ENCODE measurements at regions not wholly inside any gene's neighbourhood (a gene's known extent, or its start where the extent isn't known, plus 50 kb on each side); places are given as distances from the start of the nearest gene placed in this dataset.

DNA sequence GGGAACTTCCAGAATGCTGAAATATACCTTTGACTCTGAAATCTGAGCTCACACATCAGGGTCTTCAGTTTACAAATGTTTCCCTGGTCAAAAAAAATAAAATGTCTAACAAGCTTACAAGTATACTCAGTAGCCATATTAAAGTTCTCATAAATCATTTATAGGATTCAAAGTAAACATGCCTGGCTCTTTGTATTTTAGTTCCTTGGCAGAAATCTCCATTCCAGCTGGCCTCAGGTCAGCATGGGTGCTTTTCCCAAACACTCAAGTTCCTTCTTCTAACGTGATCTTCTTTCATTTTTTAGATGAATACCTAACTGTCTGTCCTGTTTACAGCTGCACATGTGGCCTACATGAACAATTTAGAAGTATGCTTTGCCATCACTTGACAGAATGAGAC, 263.2 kb downstream of the GAS1 start:
- Histone ChIP-seq H3K9ac (ENCODE audit: low read length) (no peak overlapping the region), H3K9me3 (ENCODE audit: insufficient read depth, low read length) (no peaks in the 10 kb centered on the region), H4K20me1 (ENCODE audit: insufficient read depth, low read length) (no peaks in the 10 kb centered on the region), H3K27ac (ENCODE audit: low read length) (no peak overlapping the region), H3K4me3 (ENCODE audit: low read length) (no peak overlapping the region), H3K27me3 (ENCODE audit: low read depth, low read length) (no peaks in the 10 kb centered on the region), H3K36me3 (replicated peaks; ENCODE audit: low read depth, low read length) (no peaks in the 10 kb centered on the region), H3K79me2 (ENCODE audit: low read length) (no peaks in the 10 kb centered on the region), H3K4me2 (ENCODE audit: low read length) (no peak overlapping the region), H2AFZ (ENCODE audit: low read depth, low read length) (no peak overlapping the region), H3K4me1 (ENCODE audit: low read length) (no peaks in the 10 kb centered on the region)
- TF ChIP-seq, protein P1, sequence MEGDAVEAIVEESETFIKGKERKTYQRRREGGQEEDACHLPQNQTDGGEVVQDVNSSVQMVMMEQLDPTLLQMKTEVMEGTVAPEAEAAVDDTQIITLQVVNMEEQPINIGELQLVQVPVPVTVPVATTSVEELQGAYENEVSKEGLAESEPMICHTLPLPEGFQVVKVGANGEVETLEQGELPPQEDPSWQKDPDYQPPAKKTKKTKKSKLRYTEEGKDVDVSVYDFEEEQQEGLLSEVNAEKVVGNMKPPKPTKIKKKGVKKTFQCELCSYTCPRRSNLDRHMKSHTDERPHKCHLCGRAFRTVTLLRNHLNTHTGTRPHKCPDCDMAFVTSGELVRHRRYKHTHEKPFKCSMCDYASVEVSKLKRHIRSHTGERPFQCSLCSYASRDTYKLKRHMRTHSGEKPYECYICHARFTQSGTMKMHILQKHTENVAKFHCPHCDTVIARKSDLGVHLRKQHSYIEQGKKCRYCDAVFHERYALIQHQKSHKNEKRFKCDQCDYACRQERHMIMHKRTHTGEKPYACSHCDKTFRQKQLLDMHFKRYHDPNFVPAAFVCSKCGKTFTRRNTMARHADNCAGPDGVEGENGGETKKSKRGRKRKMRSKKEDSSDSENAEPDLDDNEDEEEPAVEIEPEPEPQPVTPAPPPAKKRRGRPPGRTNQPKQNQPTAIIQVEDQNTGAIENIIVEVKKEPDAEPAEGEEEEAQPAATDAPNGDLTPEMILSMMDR (IDR thresholded peaks at IDR 0.05; ENCODE audit: low read depth, low read length) = no peak
- no peak for TF ChIP-seq EZH2phosphoT487 (IDR thresholded peaks at IDR 0.05; ENCODE audit: low read depth)

DNA sequence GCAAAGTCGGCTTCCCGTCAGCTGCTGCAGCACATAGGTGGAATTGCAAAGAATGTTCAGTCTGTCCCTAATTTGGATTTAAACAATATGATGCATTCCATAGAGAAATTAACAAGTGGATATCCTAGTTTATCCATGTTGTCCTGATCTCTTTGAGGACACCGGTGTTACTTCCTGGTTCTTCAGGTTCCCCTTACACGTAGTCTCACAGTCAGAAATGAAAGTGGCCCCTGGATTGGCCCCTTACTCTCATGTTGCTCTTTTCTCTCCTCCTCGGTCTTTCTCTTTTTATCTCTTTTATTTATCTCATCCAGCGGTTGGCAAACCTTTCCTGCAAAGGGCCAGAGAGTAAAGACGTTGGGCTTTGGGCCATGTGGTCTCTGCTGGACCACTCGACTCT, 265.1 kb downstream of the GAS1 start:
- Histone ChIP-seq H3K4me3 (ENCODE audit: low read length) (no peak overlapping the region), H3K27ac (ENCODE audit: low read length) (no peak overlapping the region), H3K9ac (ENCODE audit: low read length) (no peak overlapping the region), H3K9me3 (ENCODE audit: insufficient read depth, low read length) (no peaks in the 10 kb centered on the region), H3K36me3 (replicated peaks; ENCODE audit: low read depth, low read length) (no peaks in the 10 kb centered on the region), H3K4me2 (ENCODE audit: low read length) (no peak overlapping the region), H2AFZ (ENCODE audit: low read depth, low read length) (no peak overlapping the region), H3K79me2 (ENCODE audit: low read length) (no peaks in the 10 kb centered on the region), H3K27me3 (ENCODE audit: low read depth, low read length) (no peaks in the 10 kb centered on the region), H4K20me1 (ENCODE audit: insufficient read depth, low read length) (no peaks in the 10 kb centered on the region), H3K4me1 (ENCODE audit: low read length) (no peaks in the 10 kb centered on the region)
- TF ChIP-seq EZH2phosphoT487 (IDR thresholded peaks at IDR 0.05; ENCODE audit: low read depth) = no peak
- TF ChIP-seq, protein P1 (IDR thresholded peaks at IDR 0.05; ENCODE audit: low read depth, low read length) = no peak

DNA sequence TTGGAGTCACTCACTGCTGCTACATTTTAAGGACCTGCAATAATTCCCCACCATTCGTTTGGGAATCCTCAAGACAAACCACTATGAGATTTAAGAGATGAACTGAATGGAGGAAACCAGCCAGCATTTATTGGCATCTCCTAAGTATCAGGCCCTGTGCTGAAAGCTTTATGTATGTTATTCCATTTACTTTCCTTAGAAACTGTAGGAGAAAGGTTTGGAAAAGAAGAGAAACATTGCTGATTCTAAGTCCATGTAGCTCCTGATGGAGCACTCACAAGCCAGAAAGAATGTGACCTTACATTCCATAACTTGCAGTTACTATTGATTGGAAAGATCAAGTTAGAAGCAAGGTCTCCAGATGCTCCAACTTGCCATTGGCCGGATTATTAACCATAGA, 267.4 kb downstream of the GAS1 start:
- no peaks in the 10 kb centered on the region for H4K20me1 ChIP-seq (ENCODE audit: insufficient read depth, low read length)
- H3K79me2 ChIP-seq (ENCODE audit: low read length) = no peaks in the 10 kb centered on the region
- TF ChIP-seq EZH2phosphoT487 (IDR thresholded peaks at IDR 0.05; ENCODE audit: low read depth) = no peak
- TF ChIP-seq, protein P1 (IDR thresholded peaks at IDR 0.05; ENCODE audit: low read depth, low read length) = no peak
- no peak overlapping the region for H3K9ac ChIP-seq (ENCODE audit: low read length)
- no peak overlapping the region for H3K4me2 ChIP-seq (ENCODE audit: low read length)
- no peak overlapping the region for H3K4me3 ChIP-seq (ENCODE audit: low read length)
- H3K4me1 ChIP-seq (ENCODE audit: low read length) = no peaks in the 10 kb centered on the region
- no peak overlapping the region for H3K27ac ChIP-seq (ENCODE audit: low read length)
- H3K9me3 ChIP-seq (ENCODE audit: insufficient read depth, low read length) = no peaks in the 10 kb centered on the region
- no peaks in the 10 kb centered on the region for H3K36me3 ChIP-seq (replicated peaks; ENCODE audit: low read depth, low read length)
- no peak overlapping the region for H2AFZ ChIP-seq (ENCODE audit: low read depth, low read length)
- H3K27me3 ChIP-seq (ENCODE audit: low read depth, low read length) = peaks cover 5% of the 10 kb centered on the region; the same call in 1 of the 2 replicates

DNA sequence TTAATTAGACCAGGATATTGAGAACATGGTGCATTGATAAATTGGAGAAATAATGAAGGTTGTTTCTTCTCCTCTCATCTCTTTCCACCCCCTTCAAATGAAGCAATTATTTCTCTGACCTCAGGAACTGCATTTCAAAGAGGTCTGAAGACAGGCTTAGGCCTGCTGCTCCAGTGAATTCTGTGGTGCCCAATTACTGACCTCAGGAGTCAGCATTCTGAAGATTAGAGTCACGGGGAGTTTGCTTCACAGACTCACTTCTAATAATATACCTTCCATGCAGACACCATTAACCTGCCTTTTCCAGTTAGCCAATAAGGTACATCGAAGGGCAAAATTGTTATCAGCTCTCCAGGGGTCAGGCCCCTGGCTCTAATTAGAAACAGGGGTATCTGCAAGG, 270.9 kb downstream of the GAS1 start:
- Histone ChIP-seq H4K20me1 (ENCODE audit: insufficient read depth, low read length) (no peaks in the 10 kb centered on the region), H3K79me2 (ENCODE audit: low read length) (no peaks in the 10 kb centered on the region), H3K36me3 (replicated peaks; ENCODE audit: low read depth, low read length) (no peaks in the 10 kb centered on the region), H3K27ac (ENCODE audit: low read length) (no peak overlapping the region), H3K4me1 (ENCODE audit: low read length) (no peaks in the 10 kb centered on the region), H3K4me3 (ENCODE audit: low read length) (no peak overlapping the region), H2AFZ (ENCODE audit: low read depth, low read length) (no peak overlapping the region), H3K9ac (ENCODE audit: low read length) (no peak overlapping the region), H3K27me3 (ENCODE audit: low read depth, low read length) (peaks cover 21% of the 10 kb centered on the region), H3K9me3 (ENCODE audit: insufficient read depth, low read length) (no peaks in the 10 kb centered on the region), H3K4me2 (ENCODE audit: low read length) (no peak overlapping the region)
- no peak for TF ChIP-seq EZH2phosphoT487 (IDR thresholded peaks at IDR 0.05; ENCODE audit: low read depth)
- TF ChIP-seq, protein P1 (IDR thresholded peaks at IDR 0.05; ENCODE audit: low read depth, low read length) = no peak
